ENCODE measurements at regions not wholly inside any gene's neighbourhood (a gene's known extent, or its start where the extent isn't known, plus 50 kb on each side); places are given as distances from the start of the nearest gene placed in this dataset.
A peak's percentile ranks its signal among the peaks of the same experiment; 100 is the strongest.

GRCh38 chr10:59090817-59091622, 85.4 kb upstream of the PHYHIPL start:
- no peak for DNase-seq

GRCh38 chr10:59093461-59093860, 83.0 kb upstream of the PHYHIPL start:
- DNase-seq = no peak

GRCh38 chr10:59096631-59097030, 79.8 kb upstream of the PHYHIPL start:
- DNase-seq = no peak

GRCh38 chr10:59098387-59098786, 78.1 kb upstream of the PHYHIPL start:
- no peak for DNase-seq

GRCh38 chr10:59098831-59099452, 77.5 kb upstream of the PHYHIPL start:
- DNase-seq = no peak

- peak; percentile 52 for DNase-seq
These were observed 77.0 kb upstream of the PHYHIPL start for GRCh38 chr10:59099481-59099880.

- DNase-seq = no peak
These were observed 74.0 kb upstream of the PHYHIPL start for GRCh38 chr10:59102394-59102793.

GRCh38 chr10:59104186-59104585, 72.3 kb upstream of the PHYHIPL start:
- no peak for DNase-seq

GRCh38 chr10:59106441-59106840, 70.0 kb upstream of the PHYHIPL start:
- no peak for DNase-seq

GRCh38 chr10:59107147-59107546, 69.3 kb upstream of the PHYHIPL start:
- no peak for DNase-seq

GRCh38 chr10:59108296-59108870, 68.1 kb upstream of the PHYHIPL start:
- no peak for DNase-seq

GRCh38 chr10:59108886-59109288, 67.6 kb upstream of the PHYHIPL start:
- DNase-seq = no peak

GRCh38 chr10:59109826-59110225, 66.6 kb upstream of the PHYHIPL start:
- DNase-seq = no peak

- DNase-seq = no peak
These were observed 52.3 kb upstream of the PHYHIPL start for GRCh38 chr10:59124187-59124586.

- no peak for DNase-seq
These were observed 50.8 kb upstream of the PHYHIPL start for GRCh38 chr10:59125666-59126065.

- peak; percentile 34 for DNase-seq
These were observed 50.2 kb upstream of the PHYHIPL start for GRCh38 chr10:59126261-59126660.
